HG02970 (cell line): ENCODE measurements at regions not wholly inside any gene's neighbourhood (a gene's known extent, or its start where the extent isn't known, plus 50 kb on each side); places are given as distances from the start of the nearest gene placed in this dataset.

Experiments used
- ATAC-seq: cut with Tn5 transposase; IDR thresholded peaks from one replicate; pipeline ENCODE4 v1.9.1; 2021; ENCODE audit warnings: mild to moderate bottlenecking, moderate library complexity, moderate number of reproducible peaks; ENCODE audit not compliant: unreplicated experiment, low FRiP score

GRCh38 chr16:86791287-86792035, 213.1 kb downstream of the FOXL1 start:
- ATAC-seq = no peak

- no peak for ATAC-seq
These were observed 216.0 kb downstream of the FOXL1 start for GRCh38 chr16:86794216-86794864.

GRCh38 chr16:86797700-86798099, 219.4 kb downstream of the FOXL1 start:
- no peak for ATAC-seq

GRCh38 chr16:86798247-86799041, 220.1 kb downstream of the FOXL1 start:
- ATAC-seq = no peak

- no peak for ATAC-seq
These were observed 221.0 kb downstream of the FOXL1 start for GRCh38 chr16:86799367-86799766.

- ATAC-seq = no peak
These were observed 222.5 kb downstream of the FOXL1 start for GRCh38 chr16:86800894-86801293.

GRCh38 chr16:86802013-86802412, 223.7 kb downstream of the FOXL1 start:
- ATAC-seq = no peak

- ATAC-seq = no peak
These were observed 226.8 kb downstream of the FOXL1 start for GRCh38 chr16:86805188-86805587.

- ATAC-seq = no peak
These were observed 228.0 kb downstream of the FOXL1 start for GRCh38 chr16:86806181-86806837.

- ATAC-seq = no peak
These were observed 228.5 kb downstream of the FOXL1 start for GRCh38 chr16:86806838-86807351.

- ATAC-seq = no peak
These were observed 230.6 kb downstream of the FOXL1 start for GRCh38 chr16:86808863-86809444.

GRCh38 chr16:86809458-86809955, 231.2 kb downstream of the FOXL1 start:
- no peak for ATAC-seq

- ATAC-seq = no peak
These were observed 231.7 kb downstream of the FOXL1 start for GRCh38 chr16:86810062-86810461.

GRCh38 chr16:86812363-86812970, 234.1 kb downstream of the FOXL1 start:
- ATAC-seq = no peak

GRCh38 chr16:86814256-86814655, 235.9 kb downstream of the FOXL1 start:
- ATAC-seq = no peak

GRCh38 chr16:86816930-86817625, 238.7 kb downstream of the FOXL1 start:
- ATAC-seq = no peak

GRCh38 chr16:86818671-86819532, 240.6 kb downstream of the FOXL1 start:
- no peak for ATAC-seq

- no peak for ATAC-seq
These were observed 241.2 kb downstream of the FOXL1 start for GRCh38 chr16:86819533-86819892.
